HG03103 (cell line): ENCODE measurements at regions not wholly inside any gene's neighbourhood (a gene's known extent, or its start where the extent isn't known, plus 50 kb on each side); places are given as distances from the start of the nearest gene placed in this dataset.

Experiments
- ATAC-seq: cut with Tn5 transposase; IDR thresholded peaks from one replicate; pipeline ENCODE4 v1.9.1; 2021; ENCODE audit warnings: low read depth; ENCODE audit not compliant: unreplicated experiment

- ATAC-seq, result no peak
These were observed 262.7 kb downstream of the CHL1 start for GRCh38 chr3:459311-459670.

GRCh38 chr3:461006-461405 lies 264.4 kb downstream of the CHL1 start:
- ATAC-seq, result no peak

- no peak for ATAC-seq
These were observed 266.3 kb downstream of the CHL1 start for GRCh38 chr3:462851-463250.

GRCh38 chr3:463252-464192 lies 267.0 kb downstream of the CHL1 start:
- ATAC-seq, result peak; percentile 89

GRCh38 chr3:464255-464654 lies 267.7 kb downstream of the CHL1 start:
- ATAC-seq, result no peak

- no peak for ATAC-seq
These were observed 271.6 kb downstream of the CHL1 start for GRCh38 chr3:468172-468571.

GRCh38 chr3:473033-473800 lies 276.7 kb downstream of the CHL1 start:
- no peak for ATAC-seq

GRCh38 chr3:474828-475227 lies 278.3 kb downstream of the CHL1 start:
- no peak for ATAC-seq

- ATAC-seq, result no peak
These were observed 283.5 kb downstream of the CHL1 start for GRCh38 chr3:480070-480469.

GRCh38 chr3:481111-481510 lies 284.5 kb downstream of the CHL1 start:
- ATAC-seq, result no peak

- ATAC-seq, result no peak
These were observed 285.1 kb downstream of the CHL1 start for GRCh38 chr3:481680-482079.

- ATAC-seq, result no peak
These were observed 285.9 kb downstream of the CHL1 start for GRCh38 chr3:482479-482878.

- ATAC-seq, result no peak
These were observed 287.8 kb downstream of the CHL1 start for GRCh38 chr3:484341-484740.

GRCh38 chr3:487614-488013 lies 291.1 kb downstream of the CHL1 start:
- no peak for ATAC-seq

GRCh38 chr3:492586-493316 lies 296.2 kb downstream of the CHL1 start:
- ATAC-seq, result no peak

GRCh38 chr3:494190-494589 lies 297.6 kb downstream of the CHL1 start:
- no peak for ATAC-seq

- ATAC-seq, result no peak
These were observed 301.9 kb downstream of the CHL1 start for GRCh38 chr3:498487-498886.

- ATAC-seq, result no peak
These were observed 302.6 kb downstream of the CHL1 start for GRCh38 chr3:499001-499761.

GRCh38 chr3:502486-502885 lies 305.9 kb downstream of the CHL1 start:
- ATAC-seq, result no peak

GRCh38 chr3:513301-513700 lies 316.7 kb downstream of the CHL1 start:
- ATAC-seq, result no peak
